Tibial nerve (tissue), 4 donors: ENCODE measurements at regions not wholly inside any gene's neighbourhood (a gene's known extent, or its start where the extent isn't known, plus 50 kb on each side); places are given as distances from the start of the nearest gene placed in this dataset.
"Not testable (repeated sequence)": the region's sequence is repeated elsewhere in the genome, so short reads cannot be mapped to it uniquely, and the experiment has no call there.

ENCODE experiments used
- DNase-seq, 2 donors: peaks; one replicate each; pipeline ENCODE4 v3.0.0-alpha.2; 2019; ENCODE audit warnings: low spot score in 2 of 2
- H3K27ac ChIP-seq, 4 donors: fragments of 200-600 bp; sonication (generic) in 3 of 4; one replicate each; pipeline ENCODE4 v1.5.1; 2017 to 2019; ENCODE audit warnings: mild to moderate bottlenecking in 1 of 4
- H3K27me3 ChIP-seq, 2 donors: fragments of 200-600 bp; sonication (generic) in 1 of 2; one replicate each; pipeline versions ENCODE4 v1.5.1 to v1.6.0; 2017 to 2019
- H3K36me3 ChIP-seq, 3 donors: fragments of 200-600 bp; sonication (generic); one replicate each; pipeline ENCODE4 v1.5.1; 2018 to 2019
- H3K4me1 ChIP-seq, 4 donors: fragments of 200-600 bp; sonication (generic) in 3 of 4; one replicate each; pipeline ENCODE4 v1.5.1; 2017 to 2019
- H3K4me3 ChIP-seq, 4 donors: fragments of 200-600 bp; sonication (generic) in 3 of 4; one replicate each; pipeline ENCODE4 v1.5.1; 2017 to 2019; ENCODE audit warnings: mild to moderate bottlenecking in 1 of 4, moderate library complexity in 1 of 4
- H3K9me3 ChIP-seq, 4 donors: fragments of 200-600 bp; sonication (generic) in 3 of 4; one replicate each; pipeline ENCODE4 v1.5.1; 2017 to 2019
- EP300 ChIP-seq, 2 donors: sonication (generic); formaldehyde crosslinking; IDR thresholded peaks; one replicate each; pipeline ENCODE4 v1.6.1; 2017; ENCODE audit warnings: antibody characterized with exemption in 2 of 2, mild to moderate bottlenecking in 1 of 2
- POLR2A ChIP-seq, 2 donors: fragments of 450-650 bp; IDR thresholded peaks; one replicate each; pipeline ENCODE4 v1.6.1; 2017; ENCODE audit warnings: antibody characterized with exemption in 2 of 2, mild to moderate bottlenecking in 2 of 2, moderate library complexity in 2 of 2
- WGBS, 2 donors: methylation state at CpG; one replicate each; pipeline ENCODE4 v1.1.5; 2018; 5-methylcytosine and 5-hydroxymethylcytosine counted together
- TF ChIP-seq, protein P1 (sequence below), 5 experiments: fragments of 200-600 bp in 3 of 5; fragments of 450-650 bp in 2 of 5; sonication (generic) in 3 of 5; IDR thresholded peaks; one replicate each; pipeline ENCODE4 v1.5.1; 2016 to 2019; ENCODE audit warnings: antibody characterized with exemption in 5 of 5, mild to moderate bottlenecking in 3 of 5, moderate library complexity in 2 of 5

GRCh38 chr11:71369411-71369810 is 78.8 kb downstream of the DHCR7 start:
- WGBS, 2 donors, result 92% methylated on average over 9 of the region's 9 CpGs; no CpG with 5 or more reads in 1 of the 2 donors
- H3K4me1 ChIP-seq, result no peaks in the 10 kb centered on the region
- H3K27me3 ChIP-seq, result no peaks in the 10 kb centered on the region
- H3K9me3 ChIP-seq, result no peaks in the 10 kb centered on the region
- no peaks in the 10 kb centered on the region for H3K36me3 ChIP-seq
- TF ChIP-seq POLR2A (IDR thresholded peaks at IDR 0.05), result no peak
- no peak for DNase-seq
- no peak overlapping the region for H3K27ac ChIP-seq
- no peak overlapping the region for H3K4me3 ChIP-seq

- Histone ChIP-seq H3K27me3 (no peaks in the 10 kb centered on the region), H3K36me3 (no peaks in the 10 kb centered on the region), H3K4me1 (no peaks in the 10 kb centered on the region), H3K27ac (no peak overlapping the region), H3K9me3 (no peaks in the 10 kb centered on the region), H3K4me3 (no peak overlapping the region)
- no peak for TF ChIP-seq POLR2A (IDR thresholded peaks at IDR 0.05)
- TF ChIP-seq, protein P1, sequence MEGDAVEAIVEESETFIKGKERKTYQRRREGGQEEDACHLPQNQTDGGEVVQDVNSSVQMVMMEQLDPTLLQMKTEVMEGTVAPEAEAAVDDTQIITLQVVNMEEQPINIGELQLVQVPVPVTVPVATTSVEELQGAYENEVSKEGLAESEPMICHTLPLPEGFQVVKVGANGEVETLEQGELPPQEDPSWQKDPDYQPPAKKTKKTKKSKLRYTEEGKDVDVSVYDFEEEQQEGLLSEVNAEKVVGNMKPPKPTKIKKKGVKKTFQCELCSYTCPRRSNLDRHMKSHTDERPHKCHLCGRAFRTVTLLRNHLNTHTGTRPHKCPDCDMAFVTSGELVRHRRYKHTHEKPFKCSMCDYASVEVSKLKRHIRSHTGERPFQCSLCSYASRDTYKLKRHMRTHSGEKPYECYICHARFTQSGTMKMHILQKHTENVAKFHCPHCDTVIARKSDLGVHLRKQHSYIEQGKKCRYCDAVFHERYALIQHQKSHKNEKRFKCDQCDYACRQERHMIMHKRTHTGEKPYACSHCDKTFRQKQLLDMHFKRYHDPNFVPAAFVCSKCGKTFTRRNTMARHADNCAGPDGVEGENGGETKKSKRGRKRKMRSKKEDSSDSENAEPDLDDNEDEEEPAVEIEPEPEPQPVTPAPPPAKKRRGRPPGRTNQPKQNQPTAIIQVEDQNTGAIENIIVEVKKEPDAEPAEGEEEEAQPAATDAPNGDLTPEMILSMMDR (IDR thresholded peaks at IDR 0.05), result no peak
- no peak for TF ChIP-seq EP300 (IDR thresholded peaks at IDR 0.05)
- DNase-seq, result no peak
- WGBS, 2 donors, result 64 to 71% methylated on average over 12 to 15 of the region's 15 CpGs
Measured at GRCh38 chr11:71368966-71369365, 79.2 kb downstream of the DHCR7 start.

GRCh38 chr11:71367756-71368155 is 80.4 kb downstream of the DHCR7 start:
- no peaks in the 10 kb centered on the region for H3K9me3 ChIP-seq
- 81% methylated on average over 12 of the region's 12 CpGs; no CpG with 5 or more reads in 1 of the 2 donors for WGBS, 2 donors
- H3K36me3 ChIP-seq, result no peaks in the 10 kb centered on the region
- TF ChIP-seq EP300 (IDR thresholded peaks at IDR 0.05) (no peak), POLR2A (IDR thresholded peaks at IDR 0.05) (no peak)
- TF ChIP-seq, protein P1 (IDR thresholded peaks at IDR 0.05), result no peak
- no peak for DNase-seq
- no peak overlapping the region for H3K27ac ChIP-seq
- H3K4me3 ChIP-seq, result no peak overlapping the region
- no peaks in the 10 kb centered on the region for H3K27me3 ChIP-seq
- no peaks in the 10 kb centered on the region for H3K4me1 ChIP-seq

- not testable (repeated sequence) for H3K36me3 ChIP-seq, H3K4me3 ChIP-seq, H3K4me1 ChIP-seq, H3K9me3 ChIP-seq, H3K27me3 ChIP-seq, H3K27ac ChIP-seq, DNase-seq
- 85 to 100% methylated on average over 1 to 2 of the region's 3 CpGs for WGBS, 2 donors
Measured at GRCh38 chr11:71367276-71367675, 80.9 kb downstream of the DHCR7 start.

GRCh38 chr11:71366076-71366475 is 82.1 kb downstream of the DHCR7 start:
- no peak overlapping the region for H3K27ac ChIP-seq
- no peaks in the 10 kb centered on the region for H3K36me3 ChIP-seq
- no peaks in the 10 kb centered on the region for H3K4me1 ChIP-seq
- no peaks in the 10 kb centered on the region for H3K27me3 ChIP-seq
- TF ChIP-seq EP300 (IDR thresholded peaks at IDR 0.05) (no peak), POLR2A (IDR thresholded peaks at IDR 0.05) (no peak)
- TF ChIP-seq, protein P1 (IDR thresholded peaks at IDR 0.05), result no peak
- no peaks in the 10 kb centered on the region for H3K9me3 ChIP-seq
- 71 to 100% methylated on average over 1 to 7 of the region's 7 CpGs for WGBS, 2 donors
- no peak for DNase-seq
- no peak overlapping the region for H3K4me3 ChIP-seq

GRCh38 chr11:71365626-71366025 is 82.6 kb downstream of the DHCR7 start:
- no peak for TF ChIP-seq EP300 (IDR thresholded peaks at IDR 0.05)
- TF ChIP-seq, protein P1 (IDR thresholded peaks at IDR 0.05), result no peak
- no peak for TF ChIP-seq POLR2A (IDR thresholded peaks at IDR 0.05)
- Histone ChIP-seq H3K27ac (no peak overlapping the region), H3K36me3 (no peaks in the 10 kb centered on the region), H3K4me3 (no peak overlapping the region), H3K4me1 (no peaks in the 10 kb centered on the region), H3K9me3 (no peaks in the 10 kb centered on the region), H3K27me3 (no peaks in the 10 kb centered on the region)
- no peak for DNase-seq
- WGBS, 2 donors, result 89 to 92% methylated on average over 4 to 6 of the region's 6 CpGs
